Renal cortex interstitium (tissue), 11 donors: ENCODE measurements at regions not wholly inside any gene's neighbourhood (a gene's known extent, or its start where the extent isn't known, plus 50 kb on each side); places are given as distances from the start of the nearest gene placed in this dataset.

Experiments used
- DNase-seq, 11 donors: peaks; one replicate each; pipeline ENCODE4 v3.0.0-alpha.2; 2013; ENCODE audit warnings: low read depth in 9 of 11, low spot score in 4 of 11; ENCODE audit errors: extremely low read depth in 1 of 11

- no peak for DNase-seq
These were observed 258.1 kb downstream of the DLL1 start for GRCh38 chr6:170032706-170033309.

DNA sequence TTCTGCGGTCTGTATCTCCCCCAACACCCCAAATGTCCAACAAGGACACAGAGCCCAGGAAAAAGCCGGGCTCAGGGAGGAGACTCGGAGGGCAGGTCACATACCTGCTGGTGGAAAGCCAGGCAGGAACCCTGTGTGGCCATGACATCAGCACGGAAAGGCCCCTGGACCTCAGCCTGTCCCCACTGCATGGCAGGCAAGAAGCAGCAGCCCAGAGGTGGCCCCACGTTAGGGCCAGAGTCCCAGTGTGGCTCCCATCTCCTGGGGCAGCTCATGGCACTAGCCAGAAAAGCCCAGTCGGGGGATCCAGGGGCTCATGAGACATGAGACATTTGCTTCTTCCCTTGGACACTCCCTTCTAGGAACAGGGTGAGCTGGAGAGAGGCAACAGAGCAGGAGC, 258.7 kb downstream of the DLL1 start:
- DNase-seq = no peak

GRCh38 chr6:170031684-170032121, 259.2 kb downstream of the DLL1 start:
- no peak for DNase-seq

DNA sequence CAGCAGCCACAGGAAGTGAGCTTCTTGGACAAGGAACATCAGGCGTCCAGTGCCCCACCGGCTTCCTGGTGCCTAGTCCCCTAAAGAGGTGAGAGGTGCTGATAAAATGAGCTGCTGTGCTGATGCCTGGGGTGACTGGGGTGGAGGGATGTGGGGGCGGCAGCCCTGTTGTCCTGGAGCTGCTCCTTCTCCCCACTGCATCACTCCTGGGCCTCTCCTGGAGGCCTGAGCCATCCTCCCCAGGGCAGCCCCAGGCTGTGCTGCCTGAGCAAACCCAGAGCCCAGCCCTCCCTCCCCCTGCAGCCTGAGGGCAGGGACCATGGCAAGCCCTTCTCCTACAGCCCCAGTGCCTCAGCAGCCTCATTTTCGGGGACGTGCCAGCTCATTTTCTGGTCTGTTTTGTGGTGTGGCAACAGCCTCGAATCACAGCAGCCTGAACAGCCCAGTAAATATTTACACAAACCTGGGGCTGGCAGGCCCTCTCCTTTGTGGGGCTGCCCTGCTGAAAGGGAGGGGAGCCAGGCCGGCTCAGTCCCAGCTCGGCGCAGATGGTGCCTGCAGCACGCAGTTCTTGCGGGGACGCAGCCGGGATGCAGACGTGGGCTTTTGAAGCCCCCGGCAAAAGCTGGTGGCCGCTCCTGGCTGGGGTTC, 259.9 kb downstream of the DLL1 start:
- DNase-seq = no peak

DNA sequence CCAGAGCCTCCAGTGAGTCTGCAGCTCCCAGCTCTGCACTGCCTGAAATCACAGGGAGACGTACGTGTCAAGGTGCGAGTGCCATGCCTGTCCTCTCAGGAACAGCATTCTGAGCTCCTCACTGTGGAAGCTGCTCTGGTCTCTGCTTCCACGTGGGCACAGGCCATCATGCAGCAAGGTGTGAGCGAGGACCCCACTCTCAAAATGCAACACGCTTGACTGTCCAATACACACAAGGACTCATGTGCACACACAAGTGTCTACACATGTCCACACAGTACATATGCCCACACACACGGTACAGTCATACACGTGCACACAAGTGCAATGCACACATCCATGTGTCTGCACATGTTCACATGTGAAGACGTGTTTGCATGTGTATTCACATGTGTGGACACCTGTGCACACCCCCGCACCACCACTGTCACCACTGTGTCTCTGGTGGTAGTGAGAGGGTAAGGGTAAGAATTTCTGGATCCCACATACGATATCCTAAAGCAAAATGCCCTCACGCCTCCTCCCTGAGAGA, 260.5 kb downstream of the DLL1 start:
- DNase-seq = no peak

GRCh38 chr6:170029416-170030283, 261.2 kb downstream of the DLL1 start:
- no peak for DNase-seq

DNA sequence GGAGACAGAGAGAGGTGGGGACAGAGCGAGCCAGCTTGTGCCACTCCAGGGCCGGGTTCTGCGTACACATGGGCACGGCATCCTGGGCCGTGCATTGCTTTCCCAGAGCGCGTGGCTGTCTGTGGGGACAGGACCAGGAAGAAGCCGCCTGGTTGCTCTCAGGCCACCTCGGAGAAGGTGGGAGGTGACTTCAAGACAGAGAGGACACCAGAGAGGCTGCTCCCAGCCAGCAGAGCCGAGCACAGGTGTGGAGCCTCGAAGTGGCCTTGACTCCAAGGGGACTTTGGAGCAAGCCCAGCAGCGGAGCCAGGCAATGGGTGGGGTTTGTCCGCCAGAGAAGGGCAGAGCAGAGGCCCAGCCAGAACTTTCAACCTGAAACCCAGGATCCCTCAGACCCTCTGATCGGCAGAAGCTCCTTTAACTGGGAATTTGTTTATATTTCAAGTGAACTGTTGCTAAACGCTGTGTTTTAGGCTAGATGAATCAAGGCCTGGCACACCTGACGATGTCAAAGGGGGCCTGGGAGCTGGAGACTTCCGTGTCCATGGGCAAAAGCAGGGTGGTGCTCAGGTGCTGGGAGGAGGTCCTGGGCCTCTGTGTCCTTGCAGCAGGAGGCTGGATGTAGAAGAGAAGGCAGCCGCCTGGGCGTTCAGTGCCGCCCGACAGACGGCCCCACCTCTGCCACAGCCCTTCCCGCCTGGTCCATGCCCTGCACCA, 262.1 kb downstream of the DLL1 start:
- no peak for DNase-seq

DNA sequence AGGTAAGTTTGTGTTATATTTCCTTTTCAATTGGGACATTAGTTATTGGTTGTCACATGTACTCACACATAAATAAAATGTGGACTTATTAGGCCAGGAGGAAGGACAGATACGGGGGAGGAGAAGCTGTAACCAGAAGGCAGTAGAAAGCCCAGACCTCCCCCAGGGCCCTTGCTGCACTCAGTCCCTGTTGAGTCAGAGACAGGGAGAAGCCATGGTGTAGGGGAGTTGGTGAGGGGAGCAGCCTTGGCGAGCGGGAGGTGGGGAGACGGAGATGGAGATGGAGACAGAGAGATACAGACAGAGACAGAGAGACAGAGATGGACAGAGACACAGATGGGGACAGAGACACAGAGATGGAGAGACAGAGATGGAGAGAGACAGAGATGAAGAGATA, 263.2 kb downstream of the DLL1 start:
- DNase-seq = no peak

GRCh38 chr6:170026751-170027646, 263.9 kb downstream of the DLL1 start:
- DNase-seq = no peak

DNA sequence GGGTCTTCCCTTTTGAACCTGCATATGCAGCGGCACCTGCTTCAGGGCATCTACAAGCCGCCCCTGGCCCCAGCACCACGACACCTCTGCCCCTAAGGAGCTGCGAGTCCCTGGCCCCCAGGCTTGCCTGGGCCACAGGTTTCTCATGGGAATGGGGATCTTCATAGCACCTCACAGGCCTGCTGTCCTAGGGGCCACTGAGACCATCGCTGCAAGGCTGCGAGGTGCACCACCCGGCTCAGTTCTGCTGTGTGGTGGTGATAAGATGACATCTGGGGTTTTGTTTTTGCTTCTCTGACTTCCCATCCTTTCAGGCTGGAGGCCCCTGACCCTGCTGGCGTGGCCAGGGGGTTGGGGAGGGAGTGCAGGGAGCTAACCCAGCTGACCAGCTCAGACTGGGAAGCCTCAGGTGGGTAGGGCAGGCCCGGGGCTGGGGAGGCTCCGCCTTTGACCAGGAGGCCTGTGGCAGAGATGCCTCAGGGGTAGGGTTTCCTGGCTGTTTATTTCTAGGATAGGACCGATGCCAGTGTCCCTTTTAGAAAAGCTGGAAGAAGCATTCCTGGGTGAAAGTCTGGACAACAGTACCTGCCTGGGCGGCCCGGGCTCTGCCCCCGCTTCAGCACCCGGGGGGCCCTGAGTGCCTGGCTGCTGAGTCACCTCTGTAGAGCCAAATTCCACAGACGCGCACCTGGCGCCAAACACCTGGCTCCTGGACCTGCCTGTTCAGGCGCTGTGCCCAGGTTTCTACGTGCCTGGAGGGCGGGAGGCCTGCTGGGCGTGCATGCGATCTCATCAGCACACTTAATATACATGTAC, 264.7 kb downstream of the DLL1 start:
- no peak for DNase-seq

DNA sequence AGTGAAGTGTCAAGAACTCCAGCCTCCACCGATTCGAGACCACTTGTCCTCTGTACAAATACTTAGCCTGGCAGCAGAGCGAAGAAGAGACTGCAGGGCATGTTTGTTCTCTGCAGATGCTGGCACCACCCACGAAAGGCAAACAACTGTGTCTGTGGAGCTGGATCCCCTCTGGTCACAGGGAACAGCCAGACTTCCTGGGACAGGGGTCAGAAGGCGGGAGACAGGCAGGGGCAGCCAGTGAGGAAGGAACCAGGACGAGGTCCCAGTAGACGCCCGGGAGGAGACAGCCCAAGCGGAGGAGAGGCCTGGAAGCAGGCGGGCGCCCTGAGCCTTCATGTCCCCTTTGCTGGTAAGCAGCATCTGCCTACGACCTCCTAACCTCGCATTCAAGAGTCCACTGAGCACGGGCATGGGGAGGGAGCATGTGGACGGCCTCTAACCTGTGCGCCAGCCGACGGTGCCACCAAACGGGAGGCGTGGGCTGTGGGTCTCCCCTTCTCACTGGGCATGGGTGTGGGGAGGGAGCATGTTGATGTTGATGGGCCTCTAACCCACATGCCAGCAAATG, 265.5 kb downstream of the DLL1 start:
- no peak for DNase-seq

DNA sequence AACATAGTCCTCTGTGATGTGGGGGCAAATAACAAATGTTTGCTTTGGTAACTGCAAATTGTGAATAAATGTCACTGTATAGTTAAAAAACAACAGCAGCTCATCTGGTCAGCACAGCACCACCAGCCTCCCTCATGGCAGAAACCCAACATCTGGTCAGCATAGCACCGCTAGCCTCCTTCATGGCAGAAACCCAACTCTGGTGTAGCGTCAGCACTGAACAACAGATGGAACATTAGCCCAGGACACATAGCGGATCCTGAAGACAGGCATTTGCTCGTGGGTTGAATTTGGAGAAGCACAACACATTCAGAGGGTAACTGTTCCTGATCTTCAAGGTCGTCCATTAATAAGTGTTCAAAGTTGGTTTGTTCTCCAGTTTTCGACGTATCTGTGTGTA, 265.9 kb downstream of the DLL1 start:
- DNase-seq = peak in 2 of 11 donors; percentile 20 to 40

DNA sequence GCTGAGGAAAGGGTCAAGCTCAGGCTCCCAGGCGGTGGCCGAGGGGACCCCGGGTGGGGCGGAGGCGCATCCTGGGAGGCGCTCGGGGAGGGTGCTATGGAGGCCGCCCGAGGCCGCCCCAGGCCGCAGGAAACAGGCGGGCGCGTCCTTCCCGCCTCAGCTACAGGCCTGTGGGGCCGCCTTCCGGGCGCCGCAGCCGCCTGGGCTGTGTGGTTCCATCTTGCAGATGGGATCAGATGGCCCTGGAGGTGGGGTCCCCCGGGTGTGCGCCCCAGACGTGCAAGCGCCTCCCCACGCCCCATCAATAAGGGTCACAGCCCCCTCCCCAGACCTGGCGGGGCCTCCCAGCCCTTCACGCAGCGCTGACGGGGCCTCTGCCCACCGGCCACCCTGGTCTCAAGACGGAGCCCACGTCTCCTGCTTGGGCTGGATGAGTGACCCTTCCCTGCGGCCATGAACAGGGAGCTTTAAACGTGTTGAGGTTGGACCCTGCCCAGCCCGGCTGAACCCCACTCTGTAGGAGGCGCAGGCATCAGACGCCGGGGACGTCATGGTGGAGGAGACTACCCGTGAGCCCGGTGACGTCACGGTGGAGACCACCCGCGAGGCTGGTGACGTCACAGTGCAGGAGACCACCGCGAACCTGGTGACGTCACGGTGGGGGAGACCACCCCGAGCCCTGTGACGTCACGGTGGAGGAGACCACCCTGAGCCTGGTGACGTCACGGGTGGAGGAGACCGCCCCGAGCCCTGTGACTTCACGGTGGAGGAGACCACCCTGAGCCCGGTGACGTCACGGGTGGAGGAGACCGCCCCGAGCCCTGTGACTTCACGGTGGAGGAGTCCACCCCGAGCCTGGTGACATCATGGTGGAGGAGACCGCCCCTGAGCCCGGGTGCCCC, 267.0 kb downstream of the DLL1 start:
- DNase-seq = no peak

DNA sequence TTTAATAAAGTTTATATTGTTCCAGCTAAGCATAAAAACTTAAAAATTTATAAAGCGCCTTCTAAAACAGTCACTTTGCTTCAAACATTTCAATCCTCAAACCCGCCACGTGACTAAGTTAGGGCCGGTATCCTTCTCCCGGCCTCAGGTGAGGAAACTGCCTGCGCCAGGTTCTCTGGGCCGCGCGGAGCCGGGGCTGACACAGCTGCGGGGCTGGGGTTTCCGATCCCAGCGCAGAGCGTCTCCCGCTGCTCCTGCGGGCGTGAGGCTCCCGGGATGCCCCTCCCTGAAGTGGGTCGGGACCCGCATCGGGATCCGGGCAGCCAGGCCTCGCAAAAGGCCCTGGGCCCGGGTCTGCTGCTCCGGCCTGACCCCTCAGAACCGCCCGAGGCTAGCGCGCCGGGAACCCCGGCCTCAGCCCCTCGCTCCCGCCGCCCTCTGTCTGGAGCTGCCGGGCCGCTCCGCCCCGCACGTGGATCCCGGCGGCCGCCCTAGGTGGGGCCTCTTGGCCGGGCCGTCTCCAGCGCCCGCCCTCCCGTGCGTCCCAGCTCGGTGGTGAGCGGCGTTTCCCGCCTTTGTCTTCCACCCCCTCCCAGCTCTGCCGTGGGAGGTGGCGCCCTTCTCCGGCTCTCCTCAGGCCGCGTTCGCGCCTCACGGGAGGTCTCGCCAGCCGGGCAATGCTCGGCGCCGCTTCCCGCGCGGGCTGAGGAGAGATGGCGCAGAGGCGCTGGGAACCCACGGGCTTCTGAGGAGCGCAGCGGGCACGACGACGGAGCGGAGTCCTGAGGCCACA, 267.9 kb downstream of the DLL1 start:
- DNase-seq = peak in 2 of 11 donors; percentile 25 to 39

- DNase-seq = no peak
These were observed 268.6 kb downstream of the DLL1 start for GRCh38 chr6:170022291-170022722.
